Type B pancreatic cell (in vitro differentiated cells): ENCODE measurements at regions not wholly inside any gene's neighbourhood (a gene's known extent, or its start where the extent isn't known, plus 50 kb on each side); places are given as distances from the start of the nearest gene placed in this dataset.
"Not testable (repeated sequence)": the region's sequence is repeated elsewhere in the genome, so short reads cannot be mapped to it uniquely, and the experiment has no call there.

ENCODE experiments used
- DNase-seq: peaks from one replicate; pipeline ENCODE4 v3.0.0; 2021; ENCODE audit warnings: mixed read lengths; ENCODE audit not compliant: unreplicated experiment; ENCODE audit errors: extremely low spot score
- H3K27ac Mint-ChIP-seq: 2 replicates; pipeline ENCODE4 v1.8.0; 2021; ENCODE audit warnings: mild to moderate bottlenecking, mixed read lengths
- H3K27me3 Mint-ChIP-seq: 2 replicates; pipeline ENCODE4 v1.8.0; 2021; ENCODE audit warnings: mixed read lengths
- H3K36me3 Mint-ChIP-seq: 2 replicates; pipeline ENCODE4 v1.8.0; 2021; ENCODE audit warnings: mixed read lengths
- H3K4me1 Mint-ChIP-seq: one replicate; pipeline ENCODE4 v1.8.0; 2021; ENCODE audit warnings: mixed read lengths; ENCODE audit not compliant: unreplicated experiment
- H3K4me3 Mint-ChIP-seq: 2 replicates; pipeline ENCODE4 v1.8.0; 2021; ENCODE audit warnings: mild to moderate bottlenecking, mixed read lengths
- H3K9me3 Mint-ChIP-seq: 2 replicates; pipeline ENCODE4 v1.8.0; 2021; ENCODE audit warnings: mixed read lengths

- H3K36me3 Mint-ChIP-seq, H3K9me3 Mint-ChIP-seq, H3K27me3 Mint-ChIP-seq, DNase-seq, H3K27ac Mint-ChIP-seq, H3K4me1 Mint-ChIP-seq, H3K4me3 Mint-ChIP-seq: not testable (repeated sequence)
These were observed 297.4 kb downstream of the CACNA1B start for GRCh38 chr9:138174954-138175353.

- H3K27ac Mint-ChIP-seq, H3K27me3 Mint-ChIP-seq, H3K36me3 Mint-ChIP-seq, DNase-seq, H3K9me3 Mint-ChIP-seq, H3K4me3 Mint-ChIP-seq, H3K4me1 Mint-ChIP-seq: not testable (repeated sequence)
These were observed 297.8 kb downstream of the CACNA1B start for GRCh38 chr9:138175354-138175753.

GRCh38 chr9:138177091-138177490, 299.5 kb downstream of the CACNA1B start:
- H3K4me3 Mint-ChIP-seq, H3K27me3 Mint-ChIP-seq, H3K36me3 Mint-ChIP-seq, DNase-seq, H3K27ac Mint-ChIP-seq, H3K4me1 Mint-ChIP-seq, H3K9me3 Mint-ChIP-seq: not testable (repeated sequence)

- DNase-seq, H3K36me3 Mint-ChIP-seq, H3K4me3 Mint-ChIP-seq, H3K27ac Mint-ChIP-seq, H3K4me1 Mint-ChIP-seq, H3K9me3 Mint-ChIP-seq, H3K27me3 Mint-ChIP-seq: not testable (repeated sequence)
These were observed 301.4 kb downstream of the CACNA1B start for GRCh38 chr9:138179003-138179402.

GRCh38 chr9:138179671-138180070, 302.1 kb downstream of the CACNA1B start:
- H3K27me3 Mint-ChIP-seq, DNase-seq: not testable (repeated sequence)

GRCh38 chr9:138181963-138182362, 304.4 kb downstream of the CACNA1B start:
- not testable (repeated sequence) for H3K27ac Mint-ChIP-seq, H3K27me3 Mint-ChIP-seq, H3K9me3 Mint-ChIP-seq, H3K4me1 Mint-ChIP-seq, DNase-seq, H3K4me3 Mint-ChIP-seq, H3K36me3 Mint-ChIP-seq

More at GRCh38 chr9:138179671-138180070, 302.1 kb downstream of the CACNA1B start:
- H3K4me1 Mint-ChIP-seq, H3K9me3 Mint-ChIP-seq, H3K4me3 Mint-ChIP-seq, H3K36me3 Mint-ChIP-seq, H3K27ac Mint-ChIP-seq: not testable (repeated sequence)

- not testable (repeated sequence) for DNase-seq, H3K4me3 Mint-ChIP-seq, H3K36me3 Mint-ChIP-seq, H3K27me3 Mint-ChIP-seq, H3K4me1 Mint-ChIP-seq, H3K27ac Mint-ChIP-seq, H3K9me3 Mint-ChIP-seq
These were observed 319.6 kb downstream of the CACNA1B start for GRCh38 chr9:138197156-138197555.

GRCh38 chr9:138198963-138199362, 321.4 kb downstream of the CACNA1B start:
- not testable (repeated sequence) for H3K4me3 Mint-ChIP-seq, H3K36me3 Mint-ChIP-seq, H3K4me1 Mint-ChIP-seq, H3K9me3 Mint-ChIP-seq, H3K27ac Mint-ChIP-seq, H3K27me3 Mint-ChIP-seq, DNase-seq

- not testable (repeated sequence) for H3K9me3 Mint-ChIP-seq, H3K36me3 Mint-ChIP-seq, H3K27ac Mint-ChIP-seq, H3K4me3 Mint-ChIP-seq, H3K27me3 Mint-ChIP-seq, DNase-seq, H3K4me1 Mint-ChIP-seq
These were observed 322.3 kb downstream of the CACNA1B start for GRCh38 chr9:138199917-138200316.

- H3K36me3 Mint-ChIP-seq, H3K4me3 Mint-ChIP-seq, DNase-seq, H3K27me3 Mint-ChIP-seq, H3K9me3 Mint-ChIP-seq, H3K27ac Mint-ChIP-seq, H3K4me1 Mint-ChIP-seq: not testable (repeated sequence)
These were observed 323.0 kb downstream of the CACNA1B start for GRCh38 chr9:138200481-138201142.

- not testable (repeated sequence) for H3K27me3 Mint-ChIP-seq, H3K4me1 Mint-ChIP-seq
These were observed 323.7 kb downstream of the CACNA1B start for GRCh38 chr9:138201167-138201889.

GRCh38 chr9:138202043-138202442, 324.5 kb downstream of the CACNA1B start:
- not testable (repeated sequence) for H3K27ac Mint-ChIP-seq, DNase-seq, H3K36me3 Mint-ChIP-seq, H3K4me3 Mint-ChIP-seq, H3K9me3 Mint-ChIP-seq, H3K4me1 Mint-ChIP-seq, H3K27me3 Mint-ChIP-seq

More at GRCh38 chr9:138201167-138201889, 323.7 kb downstream of the CACNA1B start:
- not testable (repeated sequence) for DNase-seq, H3K9me3 Mint-ChIP-seq, H3K36me3 Mint-ChIP-seq, H3K27ac Mint-ChIP-seq, H3K4me3 Mint-ChIP-seq

- not testable (repeated sequence) for H3K4me3 Mint-ChIP-seq, H3K4me1 Mint-ChIP-seq, H3K9me3 Mint-ChIP-seq, H3K36me3 Mint-ChIP-seq, H3K27ac Mint-ChIP-seq, DNase-seq, H3K27me3 Mint-ChIP-seq
These were observed 325.7 kb downstream of the CACNA1B start for GRCh38 chr9:138203304-138203703.

- H3K27me3 Mint-ChIP-seq, H3K36me3 Mint-ChIP-seq, H3K4me3 Mint-ChIP-seq, H3K4me1 Mint-ChIP-seq, H3K9me3 Mint-ChIP-seq, DNase-seq, H3K27ac Mint-ChIP-seq: not testable (repeated sequence)
These were observed 326.3 kb downstream of the CACNA1B start for GRCh38 chr9:138203872-138204271.
